ENCODE measurements at regions not wholly inside any gene's neighbourhood (a gene's known extent, or its start where the extent isn't known, plus 50 kb on each side); places are given as distances from the start of the nearest gene placed in this dataset.

DNA sequence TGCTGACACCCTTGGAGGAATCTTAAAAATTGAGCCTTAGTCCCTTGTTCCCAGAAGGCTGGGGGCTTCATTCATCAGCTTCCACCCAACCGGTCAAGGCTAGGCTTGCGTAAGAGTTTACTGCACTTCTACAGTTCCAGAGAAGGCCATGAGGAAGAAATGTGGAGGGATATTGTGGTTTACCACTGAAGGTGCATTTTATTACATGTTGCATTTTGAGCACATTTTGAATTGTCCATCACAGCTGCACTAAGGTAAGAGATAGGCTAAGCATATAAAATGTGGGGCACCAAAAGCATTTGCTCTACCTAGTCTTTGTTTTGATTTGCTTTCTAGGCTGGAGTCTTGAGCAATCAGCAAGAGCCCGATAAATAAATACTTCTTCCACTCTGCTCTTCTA is 167.1 kb upstream of the PAPPA start:
- TF ChIP-seq, protein P1, sequence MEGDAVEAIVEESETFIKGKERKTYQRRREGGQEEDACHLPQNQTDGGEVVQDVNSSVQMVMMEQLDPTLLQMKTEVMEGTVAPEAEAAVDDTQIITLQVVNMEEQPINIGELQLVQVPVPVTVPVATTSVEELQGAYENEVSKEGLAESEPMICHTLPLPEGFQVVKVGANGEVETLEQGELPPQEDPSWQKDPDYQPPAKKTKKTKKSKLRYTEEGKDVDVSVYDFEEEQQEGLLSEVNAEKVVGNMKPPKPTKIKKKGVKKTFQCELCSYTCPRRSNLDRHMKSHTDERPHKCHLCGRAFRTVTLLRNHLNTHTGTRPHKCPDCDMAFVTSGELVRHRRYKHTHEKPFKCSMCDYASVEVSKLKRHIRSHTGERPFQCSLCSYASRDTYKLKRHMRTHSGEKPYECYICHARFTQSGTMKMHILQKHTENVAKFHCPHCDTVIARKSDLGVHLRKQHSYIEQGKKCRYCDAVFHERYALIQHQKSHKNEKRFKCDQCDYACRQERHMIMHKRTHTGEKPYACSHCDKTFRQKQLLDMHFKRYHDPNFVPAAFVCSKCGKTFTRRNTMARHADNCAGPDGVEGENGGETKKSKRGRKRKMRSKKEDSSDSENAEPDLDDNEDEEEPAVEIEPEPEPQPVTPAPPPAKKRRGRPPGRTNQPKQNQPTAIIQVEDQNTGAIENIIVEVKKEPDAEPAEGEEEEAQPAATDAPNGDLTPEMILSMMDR (IDR thresholded peaks at IDR 0.05; ENCODE audit: insufficient read depth, low read length, poor library complexity, severe bottlenecking): no peak
- Histone ChIP-seq H3K4me3 (replicated peaks; ENCODE audit: low read depth, low read length) (no peak overlapping the region), H3K27me3 (replicated peaks; ENCODE audit: control insufficient read depth, insufficient read depth, low read length) (no peaks in the 10 kb centered on the region), H3K36me3 (ENCODE audit: control insufficient read depth, insufficient read depth, low read length) (no peaks in the 10 kb centered on the region)
- no peak for DNase-seq (ENCODE audit: extremely low read depth, insufficient read length)

DNA sequence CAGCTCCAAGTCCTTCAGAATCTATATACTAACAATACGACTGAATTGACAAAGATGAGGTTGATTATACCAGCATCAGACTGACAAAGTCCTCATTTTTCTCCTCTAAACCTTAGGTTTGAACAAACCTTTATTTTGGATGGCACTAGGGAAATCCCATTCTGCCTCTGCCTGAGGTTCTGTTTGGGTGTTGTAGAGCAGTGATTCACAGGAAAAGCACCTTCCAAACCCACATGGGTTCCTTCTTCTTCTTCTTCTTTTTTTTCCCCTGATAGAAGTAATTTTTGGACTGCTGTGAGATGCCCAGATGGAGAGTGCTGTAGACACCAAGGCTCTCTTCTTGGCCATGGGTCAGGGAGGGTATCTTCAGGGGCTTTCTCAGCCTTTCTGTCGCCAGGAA is 164.9 kb upstream of the PAPPA start:
- no peak for DNase-seq (ENCODE audit: extremely low read depth, insufficient read length)
- Histone ChIP-seq H3K27me3 (replicated peaks; ENCODE audit: control insufficient read depth, insufficient read depth, low read length) (no peaks in the 10 kb centered on the region), H3K4me3 (replicated peaks; ENCODE audit: low read depth, low read length) (no peak overlapping the region), H3K36me3 (ENCODE audit: control insufficient read depth, insufficient read depth, low read length) (no peaks in the 10 kb centered on the region)
- TF ChIP-seq, protein P1 (IDR thresholded peaks at IDR 0.05; ENCODE audit: insufficient read depth, low read length, poor library complexity, severe bottlenecking): no peak

DNA sequence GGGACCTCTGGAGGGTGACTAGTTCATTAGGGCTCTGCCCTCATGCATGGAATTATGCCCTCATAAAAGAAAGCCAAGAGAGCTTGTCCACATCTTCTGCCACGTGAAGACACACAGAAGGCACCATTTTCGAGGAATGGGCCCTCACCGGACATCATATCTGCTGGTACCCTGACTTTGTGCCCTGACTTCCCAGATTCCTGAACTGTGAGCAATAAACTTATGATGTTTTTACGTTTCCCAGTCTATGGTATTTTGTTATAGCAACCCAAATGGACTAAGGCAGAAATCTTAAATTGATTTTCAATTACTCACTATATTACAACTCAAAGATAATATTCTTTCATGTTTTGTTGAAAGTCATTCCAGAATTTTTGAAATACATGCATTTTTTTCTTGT is 163.8 kb upstream of the PAPPA start:
- Histone ChIP-seq H3K27me3 (replicated peaks; ENCODE audit: control insufficient read depth, insufficient read depth, low read length) (no peaks in the 10 kb centered on the region), H3K36me3 (ENCODE audit: control insufficient read depth, insufficient read depth, low read length) (no peaks in the 10 kb centered on the region), H3K4me3 (replicated peaks; ENCODE audit: low read depth, low read length) (no peak overlapping the region)
- DNase-seq (ENCODE audit: extremely low read depth, insufficient read length): no peak
- TF ChIP-seq, protein P1 (IDR thresholded peaks at IDR 0.05; ENCODE audit: insufficient read depth, low read length, poor library complexity, severe bottlenecking): no peak

DNA sequence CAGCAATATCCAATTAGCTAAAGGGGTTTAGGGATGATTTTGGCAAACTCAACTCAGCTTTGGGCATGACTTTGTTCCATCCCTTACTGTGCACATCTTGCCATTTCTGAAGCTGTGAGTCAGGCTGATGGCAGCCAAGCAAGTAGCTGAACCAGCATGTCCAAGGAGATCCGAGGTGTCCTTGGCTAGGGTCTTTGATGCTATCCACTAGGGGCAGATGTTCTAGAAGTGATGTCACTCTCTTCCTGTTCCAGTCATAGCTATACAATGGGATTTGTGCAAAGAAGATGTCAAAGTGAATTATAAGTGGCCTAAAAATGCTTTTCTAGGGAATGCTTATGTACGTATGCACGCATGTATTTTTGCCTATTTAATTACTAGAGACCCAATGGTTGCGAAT is 160.8 kb upstream of the PAPPA start:
- Histone ChIP-seq H3K4me3 (replicated peaks; ENCODE audit: low read depth, low read length) (no peak overlapping the region), H3K27me3 (replicated peaks; ENCODE audit: control insufficient read depth, insufficient read depth, low read length) (no peaks in the 10 kb centered on the region), H3K36me3 (ENCODE audit: control insufficient read depth, insufficient read depth, low read length) (no peaks in the 10 kb centered on the region)
- no peak for DNase-seq (ENCODE audit: extremely low read depth, insufficient read length)
- TF ChIP-seq, protein P1 (IDR thresholded peaks at IDR 0.05; ENCODE audit: insufficient read depth, low read length, poor library complexity, severe bottlenecking): no peak

DNA sequence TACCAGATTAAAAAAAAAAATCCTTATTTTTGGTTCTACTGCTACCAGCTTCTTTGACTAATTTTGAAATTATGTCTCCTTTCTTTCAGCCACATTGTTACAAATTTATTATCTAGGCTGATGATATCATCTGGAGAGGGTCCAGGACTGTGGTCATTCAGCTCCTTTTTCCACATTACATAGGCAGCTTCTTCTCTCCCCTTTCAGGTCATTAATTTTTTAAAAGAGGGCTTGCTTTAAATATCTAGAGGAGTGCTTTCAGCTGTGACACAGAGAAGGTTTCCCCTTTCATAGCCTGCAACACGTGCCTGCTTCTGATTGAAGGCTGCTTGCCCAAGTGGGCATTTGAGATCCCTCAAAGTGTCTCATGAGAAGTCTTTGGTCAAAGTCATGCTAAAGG is 155.7 kb upstream of the PAPPA start:
- Histone ChIP-seq H3K36me3 (ENCODE audit: control insufficient read depth, insufficient read depth, low read length) (no peaks in the 10 kb centered on the region), H3K4me3 (replicated peaks; ENCODE audit: low read depth, low read length) (no peak overlapping the region), H3K27me3 (replicated peaks; ENCODE audit: control insufficient read depth, insufficient read depth, low read length) (no peaks in the 10 kb centered on the region)
- no peak for DNase-seq (ENCODE audit: extremely low read depth, insufficient read length)
- TF ChIP-seq, protein P1 (IDR thresholded peaks at IDR 0.05; ENCODE audit: insufficient read depth, low read length, poor library complexity, severe bottlenecking): no peak

DNA sequence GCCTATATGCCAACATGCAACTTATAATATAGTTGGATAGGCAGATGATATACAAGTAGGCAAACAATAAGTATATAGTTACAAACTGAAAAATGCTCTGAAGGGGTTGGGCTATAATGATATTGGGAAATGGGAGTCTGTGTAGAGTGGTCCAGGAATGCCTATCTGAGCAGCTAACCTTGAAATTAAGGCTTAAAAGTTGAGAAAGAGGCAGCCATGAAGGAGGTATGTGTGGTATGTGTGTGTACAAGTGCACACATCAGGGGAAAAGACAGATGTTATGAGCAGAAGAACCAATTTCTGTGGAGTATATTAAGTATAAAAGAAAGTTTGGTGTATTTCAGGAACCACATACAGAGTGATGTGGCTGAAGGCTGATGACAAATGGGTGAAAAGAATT is 154.9 kb upstream of the PAPPA start:
- no peak for DNase-seq (ENCODE audit: extremely low read depth, insufficient read length)
- H3K36me3 ChIP-seq (ENCODE audit: control insufficient read depth, insufficient read depth, low read length): no peaks in the 10 kb centered on the region
- H3K4me3 ChIP-seq (replicated peaks; ENCODE audit: low read depth, low read length): no peak overlapping the region
- H3K27me3 ChIP-seq (replicated peaks; ENCODE audit: control insufficient read depth, insufficient read depth, low read length): no peaks in the 10 kb centered on the region
- TF ChIP-seq, protein P1 (IDR thresholded peaks at IDR 0.05; ENCODE audit: insufficient read depth, low read length, poor library complexity, severe bottlenecking): no peak

Measured in GM06990 (cell line).